ENCODE measurements at regions not wholly inside any gene's neighbourhood (a gene's known extent, or its start where the extent isn't known, plus 50 kb on each side); places are given as distances from the start of the nearest gene placed in this dataset.
"Not testable (repeated sequence)": the region's sequence is repeated elsewhere in the genome, so short reads cannot be mapped to it uniquely, and the experiment has no call there.

DNA sequence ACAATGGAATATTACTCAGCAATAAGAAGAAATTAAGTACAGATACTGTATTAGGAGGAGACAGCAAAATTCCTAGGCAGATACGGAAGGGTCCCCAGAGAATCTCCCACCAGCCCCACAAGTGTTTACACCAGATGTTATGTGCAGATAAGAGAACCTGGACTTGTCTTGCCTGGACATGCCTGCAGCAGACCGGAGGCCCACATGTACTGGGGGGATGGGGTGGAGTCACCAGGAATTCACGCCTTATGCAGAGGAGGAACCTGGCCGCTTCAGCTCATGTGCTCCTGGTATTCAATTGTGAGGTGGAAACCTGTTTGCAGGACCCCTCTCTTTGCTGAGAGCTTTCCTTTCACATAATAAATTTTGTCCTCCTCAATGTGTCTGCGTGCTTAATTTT lies 586.3 kb upstream of the DEFB115 start:
- not testable (repeated sequence) for DNase-seq

DNA sequence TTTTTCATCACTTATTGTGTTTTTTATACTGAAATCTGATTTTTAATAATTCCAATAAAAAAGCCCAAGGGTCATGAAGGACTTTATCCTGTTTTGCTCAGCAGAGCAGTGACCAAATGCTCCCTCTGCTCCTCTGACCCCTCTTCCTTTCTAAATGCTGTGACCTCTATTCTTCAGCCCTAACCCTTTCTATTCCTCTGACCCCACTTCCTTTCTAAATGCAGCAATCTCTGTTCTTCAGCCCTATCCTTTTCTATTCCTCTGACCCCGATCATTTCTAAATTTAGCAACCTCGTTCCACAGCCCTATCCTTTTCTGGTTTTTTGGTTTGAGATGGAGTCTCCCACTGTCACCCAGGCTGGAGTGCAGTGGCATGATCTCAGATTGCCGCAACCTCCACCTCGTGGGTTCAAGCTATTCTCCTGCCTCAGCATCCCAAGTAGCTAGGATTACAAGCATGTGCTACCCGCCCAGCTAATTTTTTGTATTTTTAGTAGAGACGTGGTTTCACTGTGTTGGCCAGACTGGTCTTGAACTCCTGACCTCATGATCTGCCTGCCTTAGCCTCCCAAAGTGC lies 581.4 kb upstream of the DEFB115 start:
- not testable (repeated sequence) for DNase-seq

DNA sequence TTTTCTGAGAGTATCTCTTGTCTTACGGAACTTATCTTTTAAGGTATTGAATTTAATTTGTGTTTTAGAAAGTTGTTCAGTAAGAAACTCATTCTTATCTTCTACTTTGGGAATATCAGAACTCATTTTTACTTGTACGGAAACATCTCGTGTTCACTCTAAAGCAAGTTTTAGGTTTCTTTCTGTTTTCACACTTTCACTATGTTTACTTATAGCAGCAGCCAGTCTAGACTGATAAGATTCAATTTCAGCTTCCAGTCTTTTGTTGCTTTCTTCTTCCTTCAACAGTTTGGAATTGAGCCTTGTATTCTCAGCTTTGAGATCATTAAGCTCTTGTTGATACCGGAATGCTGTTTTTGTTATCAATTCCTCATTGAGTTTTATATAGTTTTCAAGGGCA lies 575.2 kb upstream of the DEFB115 start:
- DNase-seq, result not testable (repeated sequence)

DNA sequence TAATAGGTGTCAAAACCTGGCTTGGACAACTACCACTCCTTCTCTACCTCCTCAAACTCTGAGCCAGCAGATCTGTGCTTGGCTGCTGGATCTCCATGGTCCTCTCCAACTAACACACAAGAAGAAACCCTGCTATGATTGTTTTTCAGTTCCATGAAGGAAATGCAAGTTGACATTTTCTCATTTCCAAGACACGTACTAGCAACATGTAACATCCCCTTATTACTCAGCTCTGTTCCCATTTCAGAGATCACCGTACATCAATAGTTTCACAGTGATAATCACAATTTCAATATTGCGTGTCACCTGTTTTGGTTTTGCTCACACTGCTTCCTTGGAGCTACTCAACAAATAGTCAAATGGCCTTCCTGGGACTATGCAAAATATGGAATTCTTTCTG lies 544.6 kb upstream of the DEFB115 start:
- DNase-seq, result not testable (repeated sequence)

DNA sequence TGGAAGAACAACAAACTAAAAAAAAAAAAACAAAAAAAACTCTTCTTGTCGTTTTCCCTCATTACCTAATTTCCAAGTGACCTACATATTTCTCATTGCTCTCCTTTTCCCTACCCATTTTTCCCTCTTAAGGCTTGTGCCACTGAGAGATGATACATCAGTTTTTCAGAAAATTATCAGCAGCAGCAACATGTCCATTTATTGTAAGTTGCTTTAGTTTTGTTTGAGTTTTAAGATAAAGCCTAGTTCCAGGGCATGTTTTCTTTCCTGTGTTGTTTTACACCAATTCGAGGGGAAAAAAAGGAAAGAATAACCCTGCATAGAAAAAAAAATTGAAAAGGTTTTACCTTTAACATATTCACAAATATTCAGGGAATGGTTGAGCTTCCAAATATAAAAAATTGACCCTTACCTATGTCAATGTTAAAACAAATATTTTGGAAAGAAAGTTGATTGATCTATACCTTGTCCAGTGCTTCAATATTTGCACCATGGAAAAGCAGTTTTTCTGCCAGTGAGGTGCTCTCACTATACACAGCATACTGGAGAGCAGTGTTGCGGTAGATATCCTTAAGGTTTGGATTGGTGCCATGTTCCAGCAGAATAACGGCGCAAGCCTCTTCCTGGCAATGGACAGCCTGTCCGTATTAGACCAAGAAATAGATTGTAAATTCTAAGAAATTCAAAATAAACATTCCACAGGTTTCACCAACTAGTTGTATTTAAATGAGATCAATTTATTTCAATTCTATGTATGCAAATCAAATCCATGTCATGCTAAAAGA lies 537.9 kb upstream of the DEFB115 start:
- not testable (repeated sequence) for DNase-seq

DNA sequence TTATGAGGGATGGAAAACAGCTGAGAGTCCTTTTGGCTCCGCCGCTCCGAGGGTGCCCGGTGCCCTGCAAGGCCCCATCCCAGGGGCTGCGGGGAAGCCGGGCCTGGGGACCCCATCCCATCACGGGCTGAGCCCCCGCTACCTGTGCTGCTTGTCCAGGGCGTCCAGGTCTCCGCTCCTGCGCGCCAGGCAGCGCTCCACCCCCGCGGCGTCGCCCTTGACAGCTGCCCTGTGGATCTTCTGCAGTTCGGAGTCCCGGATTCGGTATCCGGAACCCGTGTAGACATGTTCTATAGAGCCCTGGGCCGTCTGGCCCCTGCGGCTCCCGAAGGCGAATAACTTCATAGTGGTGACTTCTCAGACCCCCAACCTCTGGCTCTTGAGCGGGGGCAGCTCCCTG lies 534.0 kb upstream of the DEFB115 start:
- peak; percentile 6 for DNase-seq

DNA sequence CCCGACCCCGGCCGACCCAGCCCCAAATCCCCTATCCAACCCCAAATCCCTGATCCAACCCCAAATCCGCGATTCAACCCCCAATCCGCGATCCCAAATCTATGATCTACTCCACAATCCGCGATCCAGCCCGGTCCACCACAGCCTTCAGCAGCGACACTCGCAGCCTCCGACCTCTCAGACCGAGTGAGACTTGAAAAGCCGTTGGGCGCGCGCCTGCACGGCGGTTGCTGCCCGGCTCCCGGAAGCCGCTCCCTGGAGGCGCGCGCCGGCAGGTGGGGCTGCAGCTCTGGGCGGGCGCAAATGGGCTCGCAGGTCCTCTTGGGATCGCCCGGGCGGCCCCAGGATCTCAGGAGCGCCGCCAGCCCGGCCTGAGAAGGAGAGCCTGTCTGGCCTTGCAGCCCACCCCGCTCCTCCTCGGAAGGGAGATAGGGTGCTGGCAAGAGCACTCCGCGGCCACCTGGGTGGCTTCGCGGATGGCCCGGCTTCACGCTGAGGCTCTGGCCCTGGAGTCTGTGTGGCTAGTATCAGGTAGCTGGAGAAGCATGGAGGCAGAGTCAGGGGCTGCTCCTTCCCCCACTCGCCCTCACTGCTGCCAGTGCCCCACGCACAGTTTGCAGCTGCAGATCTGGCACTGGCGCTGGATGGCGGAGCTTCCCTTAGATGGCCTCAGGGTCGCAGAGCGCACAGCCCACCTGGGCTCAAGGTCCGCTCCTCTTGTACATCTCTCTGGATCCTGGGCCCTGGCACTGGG lies 533.4 kb upstream of the DEFB115 start:
- peak; percentile 75 for DNase-seq

DNA sequence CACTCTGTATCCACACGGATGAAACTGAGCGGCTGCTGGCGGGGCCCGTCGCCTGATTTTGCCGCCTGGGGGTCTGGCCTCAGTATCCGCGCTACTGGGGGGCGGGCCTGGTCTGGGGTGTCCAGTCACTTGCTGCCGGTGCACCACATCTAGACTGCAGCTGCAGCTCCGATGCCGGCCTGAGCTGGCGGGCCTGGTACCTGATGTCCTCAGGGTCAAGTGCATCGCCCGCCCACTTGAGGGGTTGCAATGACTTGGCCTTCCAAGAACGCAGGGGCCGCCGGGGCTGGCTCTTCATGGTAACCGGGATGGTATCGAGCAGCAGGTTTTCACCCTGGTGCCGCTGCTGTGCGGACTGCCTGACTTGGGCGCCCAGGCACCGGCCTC lies 532.8 kb upstream of the DEFB115 start:
- not testable (repeated sequence) for DNase-seq

DNA sequence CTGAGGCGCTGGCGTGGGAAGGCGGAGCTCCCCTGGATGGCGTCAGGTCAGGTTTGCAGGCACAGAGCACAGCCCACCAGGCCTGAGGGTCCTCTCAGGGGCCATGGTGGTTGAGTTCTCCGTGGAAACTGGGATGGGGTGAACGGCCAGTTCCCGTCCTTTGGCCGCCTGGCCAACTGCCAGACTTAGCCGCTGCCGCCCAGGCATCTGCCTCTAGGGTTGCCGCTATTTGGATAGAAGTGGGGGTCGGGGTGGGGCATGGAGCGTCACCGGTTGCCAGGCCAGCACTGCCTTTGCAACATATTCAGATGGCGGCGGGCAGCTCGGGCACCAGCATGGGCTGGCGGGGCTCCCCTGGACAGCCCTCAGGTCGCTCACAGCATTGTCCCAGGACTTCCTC lies 532.3 kb upstream of the DEFB115 start:
- not testable (repeated sequence) for DNase-seq

DNA sequence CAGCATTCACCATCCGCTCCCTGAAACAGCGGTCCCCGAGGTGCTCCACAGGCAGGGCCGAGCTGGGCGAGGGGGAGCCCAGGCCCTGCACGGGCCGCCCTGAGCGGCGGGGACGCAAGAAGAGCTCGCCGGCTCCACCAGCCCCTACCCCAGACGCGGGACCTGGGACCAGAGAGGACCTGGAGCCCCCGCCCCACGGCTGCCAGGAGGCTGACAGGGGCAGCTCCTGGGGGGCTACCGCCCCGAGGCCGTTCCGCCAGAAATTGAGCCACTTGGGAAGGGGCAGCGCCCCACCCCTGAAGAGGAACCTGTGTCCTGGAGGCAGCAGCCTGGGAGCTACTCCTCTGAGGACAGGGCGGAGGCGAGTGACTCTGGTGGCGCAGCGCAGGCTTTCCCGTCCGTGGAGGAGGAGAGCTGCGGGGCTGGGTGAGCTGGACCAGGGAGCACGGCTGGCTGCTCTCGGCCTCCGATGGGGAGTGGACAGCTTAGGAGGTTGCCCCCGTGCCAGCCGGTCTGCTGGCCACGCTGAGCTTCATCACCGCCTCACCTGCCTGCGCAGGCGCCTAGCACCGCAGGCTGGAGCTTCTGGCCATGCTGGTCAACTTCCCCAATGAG lies 529.1 kb upstream of the DEFB115 start:
- DNase-seq, result not testable (repeated sequence)
